H1 (cell line): ENCODE measurements at regions not wholly inside any gene's neighbourhood (a gene's known extent, or its start where the extent isn't known, plus 50 kb on each side); places are given as distances from the start of the nearest gene placed in this dataset.

Source experiments
- CTCF ChIA-PET: fragments of 300-600 bp; sonication (Branson Sonifier 250); formaldehyde crosslinking; loops from one replicate; lab custom pipeline; 2021; ENCODE audit not compliant: partially characterized antibody; lab: Charles Lee
- POLR2A ChIA-PET: fragments of 300-600 bp; sonication (Branson Sonifier 250); formaldehyde crosslinking; loops from one replicate; lab custom pipeline; 2021; ENCODE audit warnings: inconsistent platforms; ENCODE audit not compliant: partially characterized antibody; lab: Charles Lee
- DNase-seq, 2 experiments: peaks; one replicate each; pipeline versions ENCODE4 v3.0.0 to v3.0.0-alpha.2; 2010 to 2022; ENCODE audit warnings: low spot score in 2 of 2, low read depth in 1 of 2, mixed read lengths in 1 of 2
- FAIRE-seq: peaks from 2 replicates; lab custom pipeline; 2011; peaks lifted over from hg19 to GRCh38; lab: Jason Lieb, UNC
- H2AFZ ChIP-seq: 2 replicates; pipeline ENCODE4 v1.8.1; 2012; ENCODE audit warnings: low read length, inconsistent platforms
- H2AK5ac ChIP-seq: 2 replicates; pipeline ENCODE4 v1.6.1; 2013; ENCODE audit warnings: low read depth, low read length
- H2BK120ac ChIP-seq: replicated peaks from 2 replicates; pipeline ENCODE3; 2013; ENCODE audit warnings: low read depth, low read length, inconsistent platforms
- H2BK12ac ChIP-seq: 2 replicates; pipeline ENCODE4 v1.6.1; 2013; ENCODE audit warnings: low read depth, low read length
- H2BK15ac ChIP-seq: 2 replicates; pipeline ENCODE4 v1.6.1; 2013; ENCODE audit warnings: low read length
- H2BK20ac ChIP-seq: 2 replicates; pipeline ENCODE4 v1.6.1; 2013; ENCODE audit warnings: low read length
- H2BK5ac ChIP-seq: 2 replicates; pipeline ENCODE4 v1.6.1; 2013; ENCODE audit warnings: low read depth, low read length
- H3K14ac ChIP-seq: 2 replicates; pipeline ENCODE4 v1.6.1; 2013; ENCODE audit warnings: inconsistent platforms; ENCODE audit not compliant: insufficient read length
- H3K18ac ChIP-seq: 2 replicates; pipeline ENCODE4 v1.6.1; 2013; ENCODE audit warnings: low read length; ENCODE audit errors: extremely low read depth
- H3K23ac ChIP-seq: 2 replicates; pipeline ENCODE4 v1.6.1; 2013; ENCODE audit warnings: inconsistent platforms; ENCODE audit not compliant: insufficient read length
- H3K23me2 ChIP-seq: 2 replicates; pipeline ENCODE4 v1.6.1; 2013; ENCODE audit warnings: low read depth, low read length
- H3K27ac ChIP-seq: 2 replicates; pipeline ENCODE4 v1.6.1; 2011; ENCODE audit warnings: low read depth, low read length, inconsistent platforms
- H3K27me3 ChIP-seq, 4 experiments: replicated peaks in 1 of 4; 1 replicate in 1 of 4; 2 replicates in 3 of 4; pipeline versions ENCODE4 v1.6.1 to v1.8.1; 2011 to 2013; ENCODE audit warnings: low read length in 3 of 4, mild to moderate bottlenecking in 3 of 4, inconsistent platforms in 2 of 4, mixed read lengths in 2 of 4, moderate library complexity in 1 of 4; ENCODE audit not compliant: control insufficient read depth in 3 of 4, insufficient read depth in 3 of 4; ENCODE audit errors: extremely low read depth in 1 of 4
- H3K36me3 ChIP-seq, 4 experiments: 2 replicates each; pipeline versions ENCODE4 v1.6.1 to v1.8.1; 2011 to 2013; ENCODE audit warnings: mild to moderate bottlenecking in 4 of 4, low read length in 3 of 4, moderate library complexity in 2 of 4, control low read depth in 1 of 4, inconsistent platforms in 1 of 4; ENCODE audit not compliant: insufficient read depth in 4 of 4, control insufficient read depth in 2 of 4
- H3K4ac ChIP-seq: replicated peaks from 2 replicates; pipeline ENCODE3; 2013; ENCODE audit warnings: low read length, low read depth, mixed read lengths, inconsistent platforms; ENCODE audit not compliant: insufficient read length
- H3K4me1 ChIP-seq, 4 experiments: replicated peaks in 1 of 4; 1 replicate in 1 of 4; 2 replicates in 3 of 4; pipeline versions ENCODE4 v1.6.1 to v1.8.1; 2011 to 2013; ENCODE audit warnings: low read length in 3 of 4, inconsistent platforms in 2 of 4, mixed read lengths in 1 of 4; ENCODE audit not compliant: insufficient read depth in 4 of 4, control insufficient read depth in 3 of 4
- H3K4me2 ChIP-seq, 2 experiments: 2 replicates each; pipeline versions ENCODE4 v1.6.1 to v1.8.1; 2011 to 2013; ENCODE audit warnings: low read depth in 2 of 2, low read length in 2 of 2, control low read depth in 1 of 2, inconsistent platforms in 1 of 2, mild to moderate bottlenecking in 1 of 2; ENCODE audit not compliant: insufficient read depth in 1 of 2
- H3K4me3 ChIP-seq, 4 experiments: fragments of 200-600, 300-600 bp in 1 of 4; sonication (generic), shearing (Covaris generic), sonication (Bioruptor Twin) in 1 of 4; 2 replicates each; pipeline versions ENCODE4 v1.5.1 to v1.8.1; 2011 to 2016; ENCODE audit warnings: low read length in 4 of 4, low read depth in 3 of 4, control low read depth in 2 of 4, inconsistent platforms in 2 of 4, mild to moderate bottlenecking in 2 of 4, mixed read lengths in 1 of 4, moderate library complexity in 1 of 4; ENCODE audit not compliant: insufficient read depth in 2 of 4; ENCODE audit errors: extremely low read depth in 1 of 4
- H3K56ac ChIP-seq: replicated peaks from 2 replicates; pipeline ENCODE3; 2013; ENCODE audit warnings: low read depth, mild to moderate bottlenecking, mixed read lengths, low read length, inconsistent platforms; ENCODE audit not compliant: insufficient read length
- H3K79me1 ChIP-seq: 2 replicates; pipeline ENCODE4 v1.6.1; 2013; ENCODE audit warnings: low read depth, low read length, control low read depth
- H3K79me2 ChIP-seq, 2 experiments: 2 replicates each; pipeline versions ENCODE4 v1.6.1 to v1.8.1; 2012 to 2013; ENCODE audit warnings: low read length in 2 of 2, mild to moderate bottlenecking in 2 of 2, inconsistent platforms in 1 of 2; ENCODE audit not compliant: insufficient read depth in 2 of 2, control insufficient read depth in 1 of 2
- H3K9ac ChIP-seq, 4 experiments: replicated peaks in 1 of 4; 1 replicate in 1 of 4; 2 replicates in 3 of 4; pipeline versions ENCODE4 v1.6.1 to v1.8.1; 2011 to 2013; ENCODE audit warnings: low read depth in 3 of 4, low read length in 3 of 4, control low read depth in 2 of 4, mild to moderate bottlenecking in 2 of 4, moderate library complexity in 2 of 4, inconsistent platforms in 1 of 4; ENCODE audit errors: extremely low read depth in 1 of 4
- H3K9me3 ChIP-seq, 2 experiments: 2 replicates each; pipeline versions ENCODE4 v1.6.1 to v1.8.1; 2012 to 2013; ENCODE audit warnings: mild to moderate bottlenecking in 2 of 2, moderate library complexity in 2 of 2, control low read depth in 1 of 2, inconsistent platforms in 1 of 2, low read depth in 1 of 2, low read length in 1 of 2, mixed read lengths in 1 of 2; ENCODE audit not compliant: insufficient read depth in 2 of 2
- H4K20me1 ChIP-seq, 2 experiments: replicated peaks in 1 of 2; 2 replicates each; pipeline versions ENCODE3 to v1.8.1; 2011 to 2013; ENCODE audit warnings: inconsistent platforms in 2 of 2, low read length in 2 of 2, mild to moderate bottlenecking in 1 of 2; ENCODE audit not compliant: insufficient read depth in 2 of 2, control insufficient read depth in 1 of 2
- H4K5ac ChIP-seq: 2 replicates; pipeline ENCODE4 v1.6.1; 2013; ENCODE audit warnings: low read length, low read depth, mixed read lengths, inconsistent platforms; ENCODE audit not compliant: insufficient read length
- H4K8ac ChIP-seq: 2 replicates; pipeline ENCODE4 v1.8.0; 2013; ENCODE audit warnings: mild to moderate bottlenecking, moderate library complexity, low read length, inconsistent platforms; ENCODE audit not compliant: insufficient read depth; ENCODE audit errors: extremely low read depth
- H4K91ac ChIP-seq: replicated peaks from 2 replicates; pipeline ENCODE3; 2013; ENCODE audit warnings: low read length, mixed read lengths, inconsistent platforms; ENCODE audit not compliant: insufficient read length
- CTBP2 ChIP-seq: IDR thresholded peaks from 2 replicates; pipeline ENCODE4 v1.7.0; 2011; ENCODE audit warnings: borderline replicate concordance, mild to moderate bottlenecking, moderate library complexity, mixed read lengths, low read length; ENCODE audit not compliant: insufficient read depth, insufficient read length
- FOSL1 ChIP-seq: IDR thresholded peaks from 2 replicates; pipeline ENCODE4 v1.6.1; 2011; ENCODE audit warnings: mild to moderate bottlenecking, low read depth, low read length, moderate library complexity; ENCODE audit not compliant: insufficient read depth
- GTF2F1 ChIP-seq: IDR thresholded peaks from 2 replicates; pipeline ENCODE4 v1.6.1; 2012; ENCODE audit warnings: low read depth, low read length, improper control_type of control experiment, borderline replicate concordance
- KDM5A ChIP-seq: fragments of 200-600 bp; IDR thresholded peaks from 2 replicates; pipeline ENCODE4 v1.7.1; 2012; ENCODE audit warnings: mild to moderate bottlenecking, low read length, inconsistent platforms, mixed read lengths
- RNF2 ChIP-seq: fragments of 200-900, 300-1000 bp; sonication (generic); IDR thresholded peaks from 2 replicates; pipeline ENCODE4 v1.7.1; 2016; ENCODE audit warnings: borderline replicate concordance, low read depth, mild to moderate bottlenecking, antibody characterized with exemption, low read length; ENCODE audit not compliant: poor library complexity, severe bottlenecking; ENCODE audit errors: missing control alignments
- RXRA ChIP-seq: IDR thresholded peaks from 2 replicates; pipeline ENCODE4 v1.6.1; 2011; ENCODE audit warnings: low read depth, mild to moderate bottlenecking, low read length, moderate library complexity; ENCODE audit not compliant: insufficient read depth
- WGBS, 2 experiments: shearing (Covaris generic) in 1 of 2; methylation state at CpG; one replicate each; pipeline versions ENCODE4 v1.1.6 to v1.1.7; 2013 to 2015; ENCODE audit warnings: low lambda C conversion rate in 2 of 2, mixed read lengths in 2 of 2, inconsistent platforms in 1 of 2, low coverage in 1 of 2, missing lambda C conversion rate in 1 of 2; ENCODE audit not compliant: insufficient replicate concordance in 2 of 2, insufficient coverage in 1 of 2, insufficient read length in 1 of 2; ENCODE audit errors: extremely low coverage in 1 of 2, missing lambda C conversion rate in 1 of 2; 5-methylcytosine and 5-hydroxymethylcytosine counted together

DNA sequence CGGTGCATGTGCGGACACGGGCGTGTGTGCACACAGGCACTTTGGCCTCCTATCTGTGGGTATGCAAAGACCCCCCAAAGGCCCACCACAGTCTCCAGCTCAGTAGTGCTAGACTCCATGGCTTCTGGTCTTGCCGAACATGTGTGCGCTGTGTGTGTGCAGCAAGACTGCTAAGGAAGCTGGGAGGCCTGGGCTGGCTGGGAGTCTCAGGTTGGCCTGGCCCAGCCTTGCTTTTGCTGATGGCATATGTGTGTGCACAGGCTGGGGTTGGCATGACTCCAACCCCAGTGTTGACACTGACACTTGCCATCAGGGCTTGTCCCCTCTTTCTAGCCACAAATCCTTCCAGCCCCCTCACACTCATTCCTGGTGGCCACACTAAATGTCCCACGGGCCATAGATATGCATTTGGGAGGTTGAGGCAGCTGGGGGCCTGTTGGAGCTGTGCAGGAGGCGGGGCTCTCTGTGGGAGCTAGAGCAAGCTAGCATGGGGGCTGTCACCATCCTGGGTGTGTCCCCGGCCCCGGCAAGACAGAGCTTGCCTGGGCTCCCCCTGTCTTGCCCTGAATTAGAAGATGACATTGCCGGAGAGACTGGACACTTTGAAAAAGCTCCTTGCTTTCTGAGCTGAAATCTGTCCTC lies 60.9 kb upstream of the NECTIN1 start:
- Histone ChIP-seq H3K79me1 (no peaks in the 10 kb centered on the region), H4K91ac (no peak overlapping the region), H3K4ac (no peak overlapping the region), H4K8ac (no peak overlapping the region; the same call in 1 of the 2 replicates), H3K27ac (no peak overlapping the region), H3K9me3 (no peaks in the 10 kb centered on the region), H3K36me3 (no peaks in the 10 kb centered on the region), H4K5ac (no peak overlapping the region), H3K79me2 (no peaks in the 10 kb centered on the region), H3K56ac (no peak overlapping the region), H2BK5ac (no peak overlapping the region), H2BK120ac (no peak overlapping the region), H2AFZ (no peak overlapping the region), H3K4me1 (peaks cover 5 to 31% (median 19%) of the 10 kb centered on the region in 4 experiments), H3K9ac (no peak overlapping the region), H2AK5ac (no peak overlapping the region), H3K4me2 (no peak overlapping the region), H3K18ac (no peak overlapping the region), H2BK20ac (no peak overlapping the region), H2BK12ac (0 out of 2 replicates have a peak overlapping the region, but pooled peaks have one; percentile 17), H3K14ac (no peak overlapping the region), H3K27me3 (peaks cover 0 to 37% (median 23%) of the 10 kb centered on the region in 4 experiments; a peak in 5 of 7 replicates), H3K23ac (no peak overlapping the region), H2BK15ac (peak overlapping the region; percentile 72; the same call in 1 of the 2 replicates), H4K20me1 (peaks cover 0 to 3% of the 10 kb centered on the region in 2 experiments), H3K23me2 (no peaks in the 10 kb centered on the region), H3K4me3 (no peak overlapping the region)
- DNase-seq, result no peak
- no peak for TF ChIP-seq FOSL1
- no peak for TF ChIP-seq KDM5A
- no peak for TF ChIP-seq RNF2
- TF ChIP-seq RXRA, result no peak
- no peak for TF ChIP-seq GTF2F1
- no peak for TF ChIP-seq CTBP2
- CTCF ChIA-PET, result interaction anchor here (0.6 to 4.7 kb wide), 14 partner anchors 9 to 440 kb away, joined by 3 to 22 read pairs (median 3); no protein-coding TSS in a partner anchor
- POLR2A ChIA-PET, result interaction anchor here (0.6 kb wide), 1 partner anchor 8 kb away, joined by 3 read pairs; no protein-coding TSS in a partner anchor
- no peak for FAIRE-seq
- WGBS, 2 experiments, result 94% methylated on average over 11 of the region's 11 CpGs; no CpG with 5 or more reads in 1 of the 2 experiments
